ENCODE measurements at regions not wholly inside any gene's neighbourhood (a gene's known extent, or its start where the extent isn't known, plus 50 kb on each side); places are given as distances from the start of the nearest gene placed in this dataset.

GRCh38 chr6:85127696-85128243 is 322.1 kb upstream of the NT5E start:
- TF ChIP-seq CTCF (IDR thresholded peaks at IDR 0.05), result no peak
- TF ChIP-seq POLR2A (IDR thresholded peaks at IDR 0.05), result no peak
